Nephron (organoid): ENCODE measurements at regions not wholly inside any gene's neighbourhood (a gene's known extent, or its start where the extent isn't known, plus 50 kb on each side); places are given as distances from the start of the nearest gene placed in this dataset.
"Not testable (repeated sequence)": the region's sequence is repeated elsewhere in the genome, so short reads cannot be mapped to it uniquely, and the experiment has no call there.

ENCODE experiments used
- H3K27ac Mint-ChIP-seq, 3 experiments: 2 replicates each; pipeline ENCODE4 v1.8.0; 2020; ENCODE audit warnings: mixed read lengths in 3 of 3, mild to moderate bottlenecking in 2 of 3, moderate library complexity in 1 of 3
- H3K27me3 Mint-ChIP-seq: 2 replicates; pipeline ENCODE4 v1.8.0; 2021; ENCODE audit warnings: low read depth, mild to moderate bottlenecking, moderate library complexity, mixed read lengths
- H3K36me3 Mint-ChIP-seq: 2 replicates; pipeline ENCODE4 v1.8.0; 2020; ENCODE audit warnings: low read depth, mixed read lengths
- H3K4me1 Mint-ChIP-seq: 2 replicates; pipeline ENCODE4 v1.8.0; 2020; ENCODE audit warnings: mixed read lengths
- H3K4me3 Mint-ChIP-seq, 3 experiments: 2 replicates each; pipeline ENCODE4 v1.8.0; 2020; ENCODE audit warnings: mild to moderate bottlenecking in 3 of 3, mixed read lengths in 3 of 3, moderate library complexity in 2 of 3
- H3K9me3 Mint-ChIP-seq: 2 replicates; pipeline ENCODE4 v1.8.0; 2020; ENCODE audit warnings: mixed read lengths

DNA sequence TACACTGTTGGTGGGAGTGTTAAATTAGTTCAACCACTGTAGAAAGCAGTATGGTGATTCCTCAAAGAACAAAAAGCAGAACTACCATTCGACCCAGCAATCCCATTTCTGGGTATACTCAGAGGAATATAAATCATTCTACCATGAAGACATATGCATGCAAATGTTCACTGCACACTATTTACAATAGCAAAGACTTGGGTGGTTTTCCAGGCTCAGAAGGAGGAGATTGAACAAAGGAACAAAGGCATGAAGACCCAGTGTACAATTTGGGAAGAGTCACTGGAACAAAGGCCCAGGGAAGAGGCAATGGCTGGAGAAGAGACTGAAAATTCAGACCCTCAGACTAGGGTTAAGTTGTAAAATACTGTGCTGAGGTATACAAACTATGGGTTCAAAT is 148.5 kb upstream of the NBPF26 start:
- H3K36me3 Mint-ChIP-seq, H3K27me3 Mint-ChIP-seq, H3K27ac Mint-ChIP-seq: not testable (repeated sequence)

DNA sequence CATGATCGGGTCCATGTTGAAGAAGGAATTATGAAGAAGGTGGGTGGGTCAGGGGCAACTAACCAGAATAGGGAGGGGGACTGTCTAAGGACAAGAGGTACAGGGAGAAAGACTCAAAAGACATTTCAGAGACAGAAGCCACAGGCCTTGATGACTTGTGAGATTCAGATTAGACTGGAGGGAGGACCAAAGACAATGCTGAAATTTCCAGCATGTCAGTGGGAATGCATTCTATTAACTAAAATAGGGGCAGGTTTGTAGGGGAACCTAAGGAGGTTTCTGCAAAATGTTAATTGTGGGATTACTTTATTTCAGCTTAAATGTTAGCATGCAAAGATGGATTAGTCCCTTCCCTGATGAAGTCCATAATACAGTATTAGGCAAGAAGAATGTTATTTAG is 141.6 kb upstream of the NBPF26 start:
- not testable (repeated sequence) for H3K27ac Mint-ChIP-seq, H3K36me3 Mint-ChIP-seq, H3K4me3 Mint-ChIP-seq, H3K4me1 Mint-ChIP-seq, H3K27me3 Mint-ChIP-seq, H3K9me3 Mint-ChIP-seq

More for the DNA sequence above, 148.5 kb upstream of the NBPF26 start:
- H3K4me3 Mint-ChIP-seq, H3K4me1 Mint-ChIP-seq, H3K9me3 Mint-ChIP-seq: not testable (repeated sequence)

DNA sequence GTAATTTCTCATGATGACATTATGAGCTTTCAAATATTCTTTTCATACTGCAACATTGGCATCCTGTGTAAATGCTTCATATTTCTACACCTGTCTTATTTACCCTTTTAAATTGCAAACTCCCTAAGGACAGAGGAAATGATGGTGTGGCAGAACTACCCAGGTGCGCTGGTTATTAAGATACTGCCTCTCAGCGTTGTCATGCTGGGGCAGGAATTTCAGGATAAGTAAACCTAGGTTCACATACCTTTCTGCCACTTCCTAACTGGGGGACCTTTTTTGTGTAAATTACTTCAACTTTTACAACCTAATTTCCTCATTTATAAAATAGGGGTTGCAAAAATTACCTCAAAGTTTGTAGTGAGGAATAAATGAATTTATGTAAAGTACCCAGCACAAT is 137.7 kb upstream of the NBPF26 start:
- H3K27me3 Mint-ChIP-seq, H3K4me1 Mint-ChIP-seq, H3K9me3 Mint-ChIP-seq, H3K4me3 Mint-ChIP-seq, H3K27ac Mint-ChIP-seq, H3K36me3 Mint-ChIP-seq: not testable (repeated sequence)

DNA sequence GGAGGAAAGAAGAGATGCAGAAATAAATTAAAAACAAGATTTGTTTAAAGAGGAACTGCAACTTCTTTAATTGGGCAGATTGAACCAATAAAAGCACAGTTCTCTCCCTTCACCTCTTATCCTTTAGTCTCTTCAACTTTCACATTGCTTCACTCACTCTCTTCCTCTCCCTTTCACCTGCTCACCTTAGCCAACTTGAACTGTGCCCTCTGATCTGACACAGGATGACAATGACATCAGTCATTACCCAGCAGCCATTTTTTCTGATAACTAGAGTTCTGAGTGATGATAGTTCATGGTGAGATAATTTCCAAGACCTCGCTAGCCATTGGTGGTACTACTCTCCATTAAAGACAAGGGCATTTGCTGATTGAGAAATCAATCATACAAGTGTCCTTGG is 134.9 kb upstream of the NBPF26 start:
- H3K36me3 Mint-ChIP-seq, H3K4me1 Mint-ChIP-seq, H3K27ac Mint-ChIP-seq, H3K9me3 Mint-ChIP-seq, H3K27me3 Mint-ChIP-seq, H3K4me3 Mint-ChIP-seq: not testable (repeated sequence)

DNA sequence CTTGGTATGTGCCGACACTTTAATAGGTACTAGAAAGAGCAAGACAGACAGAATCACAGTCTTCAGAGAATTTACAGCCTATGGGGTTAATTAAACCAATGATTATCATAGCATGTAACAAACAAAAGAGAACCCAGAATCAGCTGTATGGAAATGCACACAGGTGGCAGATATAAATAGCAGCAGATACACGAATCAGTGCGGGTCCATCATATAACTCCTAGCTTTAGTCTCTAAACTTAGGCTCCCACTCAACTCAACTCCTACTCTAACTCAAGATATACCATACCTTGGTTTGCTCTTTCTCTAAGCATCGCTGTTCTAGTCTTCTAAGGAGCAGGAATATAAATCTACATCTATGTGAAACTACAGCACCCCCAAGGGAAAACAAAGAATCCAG is 132.0 kb upstream of the NBPF26 start:
- H3K36me3 Mint-ChIP-seq, H3K27me3 Mint-ChIP-seq, H3K4me1 Mint-ChIP-seq, H3K9me3 Mint-ChIP-seq, H3K4me3 Mint-ChIP-seq: not testable (repeated sequence)
- peak overlapping the region in 1 of 3 experiments; percentile 83 for H3K27ac Mint-ChIP-seq

DNA sequence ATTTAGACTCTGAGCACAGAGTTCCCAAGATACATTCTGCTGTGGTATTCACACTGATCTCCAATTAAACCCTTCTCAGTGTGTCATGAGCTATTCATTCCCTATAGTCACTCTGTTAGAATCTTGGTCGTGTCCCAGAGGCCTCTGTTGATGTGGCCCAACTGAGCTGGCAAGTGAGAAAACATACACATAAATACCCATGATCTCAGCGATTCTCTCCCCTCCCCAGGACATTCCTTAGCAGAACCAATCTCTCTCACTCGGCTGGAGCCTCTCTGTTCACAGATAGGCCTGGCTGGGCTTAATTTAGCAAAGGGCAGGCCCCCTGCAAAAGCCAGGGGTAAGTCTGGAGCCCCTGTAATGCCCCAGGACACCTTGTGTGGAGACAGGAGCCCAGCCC is 130.8 kb upstream of the NBPF26 start:
- not testable (repeated sequence) for H3K9me3 Mint-ChIP-seq, H3K27me3 Mint-ChIP-seq, H3K4me1 Mint-ChIP-seq, H3K27ac Mint-ChIP-seq, H3K36me3 Mint-ChIP-seq, H3K4me3 Mint-ChIP-seq

DNA sequence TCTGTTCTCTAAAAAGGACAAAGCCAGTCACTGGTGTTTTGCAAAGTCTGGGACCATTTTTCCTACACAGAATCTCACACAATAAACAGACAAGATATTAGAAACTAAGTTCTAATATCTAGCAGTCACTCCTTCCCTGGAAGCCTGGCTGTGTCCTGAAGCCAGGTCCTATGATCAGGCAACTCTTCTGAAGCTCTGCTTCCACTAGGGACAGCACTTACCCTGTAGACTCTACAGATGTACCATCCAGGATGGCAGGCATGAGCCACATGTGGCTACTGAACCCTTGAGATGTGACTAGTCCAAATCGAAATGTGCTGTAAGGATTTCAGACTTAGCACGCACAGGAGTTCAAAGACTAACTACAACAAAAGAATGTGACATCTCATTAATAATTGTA is 130.1 kb upstream of the NBPF26 start:
- not testable (repeated sequence) for H3K9me3 Mint-ChIP-seq, H3K27ac Mint-ChIP-seq, H3K4me3 Mint-ChIP-seq, H3K27me3 Mint-ChIP-seq, H3K4me1 Mint-ChIP-seq, H3K36me3 Mint-ChIP-seq

DNA sequence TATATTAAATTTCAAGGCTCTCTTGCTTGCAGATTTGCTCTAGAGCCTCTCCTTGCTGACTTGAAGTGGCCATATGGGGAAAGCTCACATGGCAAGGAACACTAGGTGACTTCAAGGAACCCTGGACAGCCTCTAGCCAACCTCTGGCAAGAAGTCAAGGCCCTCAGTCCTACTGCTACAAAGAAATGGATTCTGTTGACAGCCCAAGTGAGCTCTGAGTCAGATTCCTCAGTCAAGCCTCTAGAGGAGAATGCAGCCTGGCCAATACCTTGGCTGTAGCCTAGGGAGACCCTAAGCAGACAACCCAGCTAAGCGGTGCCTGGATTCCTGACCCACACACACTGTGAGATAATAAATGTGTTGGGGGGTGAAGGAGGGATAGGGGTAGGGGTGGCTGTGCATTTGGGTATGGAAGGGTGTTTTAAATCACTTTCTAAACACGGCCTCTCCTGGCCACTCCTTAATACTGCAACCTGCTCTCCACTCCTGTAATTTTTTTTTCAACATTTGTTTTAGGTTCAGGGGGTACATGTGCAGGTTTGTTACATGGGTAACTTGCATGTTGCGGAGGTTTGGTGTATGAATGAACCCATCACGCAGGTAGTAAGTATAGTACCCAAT is 125.3 kb upstream of the NBPF26 start:
- H3K4me1 Mint-ChIP-seq, H3K4me3 Mint-ChIP-seq, H3K27ac Mint-ChIP-seq, H3K36me3 Mint-ChIP-seq, H3K9me3 Mint-ChIP-seq, H3K27me3 Mint-ChIP-seq: not testable (repeated sequence)

DNA sequence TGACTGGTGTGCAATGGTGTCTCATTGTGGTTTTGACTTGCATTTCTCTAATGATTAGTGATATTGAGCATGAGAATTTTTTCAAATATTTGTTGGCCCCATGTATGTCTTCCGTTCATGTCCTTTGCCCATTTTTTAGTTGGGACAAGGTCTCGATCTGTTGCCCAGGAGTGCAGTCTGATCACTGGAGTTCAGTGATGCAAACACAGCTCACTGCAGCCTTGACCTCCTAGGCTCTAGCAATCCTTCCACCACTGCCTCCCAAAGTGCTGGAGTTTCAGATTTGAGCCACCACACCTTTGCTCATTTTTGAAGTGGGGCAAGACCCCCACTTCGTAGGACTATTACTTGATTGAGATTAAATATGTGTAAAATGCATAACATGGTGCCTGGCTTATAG is 124.2 kb upstream of the NBPF26 start:
- not testable (repeated sequence) for H3K4me3 Mint-ChIP-seq, H3K4me1 Mint-ChIP-seq, H3K9me3 Mint-ChIP-seq, H3K27me3 Mint-ChIP-seq, H3K36me3 Mint-ChIP-seq, H3K27ac Mint-ChIP-seq

DNA sequence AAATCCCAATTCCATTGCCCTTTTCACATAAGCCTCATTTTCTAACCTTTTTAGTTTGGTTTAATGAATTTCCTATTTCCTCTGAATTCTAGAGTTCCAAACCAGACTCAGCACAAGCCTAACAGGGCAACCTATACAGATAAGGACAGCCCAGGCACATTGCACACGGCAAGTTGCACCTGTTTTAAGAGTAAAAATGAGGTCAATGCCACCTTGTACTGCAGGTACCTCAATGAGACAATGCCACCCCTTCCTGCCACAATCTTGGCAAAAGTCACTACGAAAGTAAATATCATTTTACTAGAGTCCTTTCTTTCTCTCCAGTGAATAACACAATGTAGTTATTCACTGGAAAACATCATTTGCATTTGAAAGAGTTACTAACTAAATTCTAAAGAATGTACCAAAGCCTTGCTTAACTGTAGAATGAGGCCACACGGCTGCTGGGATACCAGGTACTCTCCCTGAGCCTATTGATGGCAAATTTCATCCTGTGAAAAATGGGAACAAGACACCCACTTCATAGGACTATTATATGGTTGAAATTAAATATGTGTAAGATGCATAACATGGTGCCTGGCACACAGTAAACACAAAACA is 123.2 kb upstream of the NBPF26 start:
- not testable (repeated sequence) for H3K9me3 Mint-ChIP-seq, H3K27me3 Mint-ChIP-seq, H3K27ac Mint-ChIP-seq, H3K36me3 Mint-ChIP-seq, H3K4me1 Mint-ChIP-seq, H3K4me3 Mint-ChIP-seq

DNA sequence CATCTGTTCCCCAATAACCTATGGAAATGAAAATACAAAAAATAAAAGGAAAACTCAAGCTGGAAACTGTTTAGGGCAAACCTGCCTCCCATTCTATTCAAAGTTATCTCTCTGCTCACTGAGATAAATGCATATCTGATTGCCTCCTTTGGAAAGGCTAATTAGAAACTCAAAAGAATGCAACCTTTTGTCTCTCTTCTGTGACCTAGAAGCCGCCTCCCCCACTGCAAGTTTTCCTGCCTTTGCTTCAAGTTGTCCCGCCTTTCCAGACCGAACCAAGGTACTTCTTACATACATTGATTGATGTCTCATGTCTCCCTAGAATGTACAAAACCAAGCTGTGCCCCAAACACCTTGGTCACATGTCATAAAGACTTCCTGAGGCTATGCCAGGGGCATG is 115.9 kb upstream of the NBPF26 start:
- not testable (repeated sequence) for H3K27me3 Mint-ChIP-seq, H3K9me3 Mint-ChIP-seq, H3K4me1 Mint-ChIP-seq, H3K36me3 Mint-ChIP-seq, H3K27ac Mint-ChIP-seq, H3K4me3 Mint-ChIP-seq

DNA sequence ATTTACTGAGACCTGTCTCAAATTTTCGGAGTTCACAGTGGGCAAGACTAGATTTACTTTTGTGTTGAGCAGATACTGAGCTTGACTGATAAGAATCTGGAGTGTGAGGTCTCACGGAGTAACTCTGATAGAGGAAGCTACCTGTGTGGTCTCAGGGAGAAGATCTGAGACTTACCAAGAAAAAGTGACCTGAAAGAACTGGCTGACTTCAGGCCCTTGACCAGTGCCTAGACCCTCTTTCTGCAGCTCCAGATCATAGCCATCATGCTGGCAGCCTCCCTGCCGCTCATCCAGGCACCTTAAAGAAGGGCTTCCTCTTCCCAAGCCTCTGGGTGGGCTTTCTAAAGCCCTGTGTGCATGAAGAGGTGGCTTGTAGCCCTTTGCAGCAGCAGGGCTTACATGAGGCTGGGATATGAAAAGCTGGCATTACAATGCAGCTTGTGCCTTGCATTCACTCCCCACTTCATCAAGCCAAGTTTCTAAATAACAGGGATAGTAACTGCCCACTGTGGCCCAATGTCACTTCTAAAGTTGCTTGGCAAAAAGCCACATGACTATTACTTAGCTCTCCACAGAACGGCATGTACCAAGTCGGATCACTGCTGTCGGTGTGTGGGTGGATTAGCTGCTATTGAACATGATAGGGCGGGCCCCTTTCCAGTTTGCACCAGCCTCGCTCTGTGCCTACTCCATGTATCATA is 115.3 kb upstream of the NBPF26 start:
- not testable (repeated sequence) for H3K4me1 Mint-ChIP-seq, H3K27ac Mint-ChIP-seq, H3K27me3 Mint-ChIP-seq, H3K4me3 Mint-ChIP-seq, H3K36me3 Mint-ChIP-seq, H3K9me3 Mint-ChIP-seq

DNA sequence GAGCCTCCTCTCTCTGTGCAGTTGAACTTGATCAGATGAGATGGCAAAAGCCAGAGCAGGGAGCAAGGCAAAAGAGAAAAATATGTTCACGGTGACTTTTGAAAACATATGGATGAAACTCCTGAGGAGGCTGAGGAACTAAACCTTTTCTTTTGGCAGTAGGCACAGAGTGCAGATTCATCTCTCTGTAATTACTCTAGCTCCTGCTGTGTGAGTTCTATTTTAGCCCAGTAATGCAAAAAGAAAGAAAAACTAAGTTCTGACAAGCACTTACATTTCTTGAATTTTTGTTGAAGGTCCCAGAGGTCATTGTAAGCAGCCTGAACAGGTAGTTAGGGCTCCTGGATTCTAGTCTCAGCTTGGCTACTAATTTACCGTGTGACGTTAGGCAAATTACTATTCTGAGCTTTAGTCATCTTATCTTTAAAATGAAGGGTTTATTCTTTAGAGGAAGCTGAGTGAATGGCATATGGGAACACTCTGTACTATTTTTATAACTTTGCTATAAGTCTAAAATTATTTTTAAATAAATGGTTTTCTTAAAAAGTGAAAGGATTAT is 114.7 kb upstream of the NBPF26 start:
- not testable (repeated sequence) for H3K27me3 Mint-ChIP-seq, H3K4me3 Mint-ChIP-seq, H3K36me3 Mint-ChIP-seq, H3K27ac Mint-ChIP-seq, H3K9me3 Mint-ChIP-seq, H3K4me1 Mint-ChIP-seq

DNA sequence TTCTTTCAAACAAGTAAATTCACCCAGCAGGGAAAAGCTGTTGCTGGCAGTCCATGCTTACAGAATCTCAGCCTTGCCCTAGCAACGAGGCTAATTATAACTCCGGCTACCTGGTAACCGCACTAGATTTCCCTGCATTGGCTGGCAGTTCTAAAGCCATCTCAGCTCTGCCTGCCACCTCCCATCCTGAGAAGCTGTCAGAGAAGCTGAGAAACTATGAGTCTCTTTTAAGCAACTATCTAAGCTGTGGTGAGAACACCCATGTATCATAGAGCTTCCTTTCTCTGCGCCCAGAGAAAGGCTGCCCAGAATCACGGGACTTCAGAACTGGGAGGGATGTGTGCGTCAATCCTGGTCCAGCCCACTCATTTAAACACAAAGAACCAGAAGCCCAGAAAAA is 113.9 kb upstream of the NBPF26 start:
- H3K27me3 Mint-ChIP-seq, H3K4me3 Mint-ChIP-seq, H3K27ac Mint-ChIP-seq, H3K4me1 Mint-ChIP-seq, H3K36me3 Mint-ChIP-seq, H3K9me3 Mint-ChIP-seq: not testable (repeated sequence)

DNA sequence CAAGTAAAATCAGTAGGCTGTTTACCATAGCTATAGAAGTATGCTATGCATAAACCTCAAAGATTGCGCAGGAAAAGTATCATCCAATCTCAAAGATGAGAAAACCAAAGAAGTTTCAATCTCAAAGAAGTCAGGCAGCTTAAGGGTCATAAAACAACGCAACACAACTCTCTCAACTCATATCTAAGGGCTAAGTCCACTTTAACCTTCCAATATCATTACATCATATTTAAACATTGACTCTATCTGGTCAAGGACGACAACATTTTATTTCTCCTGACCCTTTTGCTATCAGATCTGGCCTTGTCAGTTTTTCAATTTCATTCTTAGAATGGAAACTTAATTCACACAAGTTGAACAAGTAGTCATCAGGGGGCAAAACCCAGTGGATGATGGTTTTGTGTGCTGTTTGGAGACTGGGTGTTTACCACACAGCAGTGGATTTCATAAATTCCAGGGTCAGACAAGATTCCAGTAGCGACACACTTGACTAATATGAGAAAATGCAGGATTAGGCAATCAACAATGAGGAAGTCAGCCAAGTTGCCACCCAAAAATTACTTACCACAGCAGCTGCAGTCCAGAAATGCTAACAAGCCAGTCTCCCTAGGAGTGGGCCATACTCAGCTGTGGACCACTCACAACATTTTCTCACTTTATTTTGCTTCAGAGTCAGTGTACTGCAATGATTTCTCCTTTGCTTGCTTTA is 108.7 kb upstream of the NBPF26 start:
- not testable (repeated sequence) for H3K27me3 Mint-ChIP-seq, H3K9me3 Mint-ChIP-seq, H3K27ac Mint-ChIP-seq, H3K4me1 Mint-ChIP-seq, H3K36me3 Mint-ChIP-seq, H3K4me3 Mint-ChIP-seq
